ENCODE measurements at regions not wholly inside any gene's neighbourhood (a gene's known extent, or its start where the extent isn't known, plus 50 kb on each side); places are given as distances from the start of the nearest gene placed in this dataset.

DNA sequence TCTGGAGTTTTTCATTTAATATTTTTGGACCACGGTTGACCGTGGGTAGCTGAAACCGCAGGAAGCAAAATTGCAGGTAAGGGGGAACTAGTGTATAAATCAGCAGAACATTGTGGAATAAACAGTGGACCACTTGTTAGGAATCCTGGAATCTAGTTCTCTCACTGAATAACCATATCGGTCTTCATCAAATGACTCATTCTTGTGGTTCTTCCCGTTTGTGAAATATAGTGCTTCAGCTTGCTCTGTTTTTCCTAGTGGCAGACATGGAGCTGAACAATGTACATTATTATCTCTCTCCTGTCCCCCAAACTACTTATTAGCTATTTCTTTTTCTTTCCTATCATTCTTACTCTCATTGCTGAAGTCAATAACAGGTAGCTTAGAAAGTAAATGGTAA lies 61.9 kb downstream of the HSPA13 start:
- TF ChIP-seq, protein P1, sequence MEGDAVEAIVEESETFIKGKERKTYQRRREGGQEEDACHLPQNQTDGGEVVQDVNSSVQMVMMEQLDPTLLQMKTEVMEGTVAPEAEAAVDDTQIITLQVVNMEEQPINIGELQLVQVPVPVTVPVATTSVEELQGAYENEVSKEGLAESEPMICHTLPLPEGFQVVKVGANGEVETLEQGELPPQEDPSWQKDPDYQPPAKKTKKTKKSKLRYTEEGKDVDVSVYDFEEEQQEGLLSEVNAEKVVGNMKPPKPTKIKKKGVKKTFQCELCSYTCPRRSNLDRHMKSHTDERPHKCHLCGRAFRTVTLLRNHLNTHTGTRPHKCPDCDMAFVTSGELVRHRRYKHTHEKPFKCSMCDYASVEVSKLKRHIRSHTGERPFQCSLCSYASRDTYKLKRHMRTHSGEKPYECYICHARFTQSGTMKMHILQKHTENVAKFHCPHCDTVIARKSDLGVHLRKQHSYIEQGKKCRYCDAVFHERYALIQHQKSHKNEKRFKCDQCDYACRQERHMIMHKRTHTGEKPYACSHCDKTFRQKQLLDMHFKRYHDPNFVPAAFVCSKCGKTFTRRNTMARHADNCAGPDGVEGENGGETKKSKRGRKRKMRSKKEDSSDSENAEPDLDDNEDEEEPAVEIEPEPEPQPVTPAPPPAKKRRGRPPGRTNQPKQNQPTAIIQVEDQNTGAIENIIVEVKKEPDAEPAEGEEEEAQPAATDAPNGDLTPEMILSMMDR (IDR thresholded peaks at IDR 0.05): no peak
- POLR2A ChIA-PET: no interaction called here
- Mint-ChIP-seq H3K27ac (no peak overlapping the region), H3K27me3 (peaks cover 12% of the 10 kb centered on the region), H3K36me3 (ENCODE audit: low read depth) (no peaks in the 10 kb centered on the region), H3K4me3 (no peak overlapping the region), H3K4me1 (ENCODE audit: low read depth) (no peaks in the 10 kb centered on the region), H3K9me3 (no peaks in the 10 kb centered on the region)
- no peak for DNase-seq
- intact Hi-C loops (cut with micrococcal nuclease): no loop called here
- CTCF ChIA-PET: interaction anchor here (0.7 to 1.2 kb wide), 2 partner anchors 14 to 1232 kb away, joined by 3 to 4 read pairs; no protein-coding TSS in a partner anchor
- no peak for ATAC-seq

DNA sequence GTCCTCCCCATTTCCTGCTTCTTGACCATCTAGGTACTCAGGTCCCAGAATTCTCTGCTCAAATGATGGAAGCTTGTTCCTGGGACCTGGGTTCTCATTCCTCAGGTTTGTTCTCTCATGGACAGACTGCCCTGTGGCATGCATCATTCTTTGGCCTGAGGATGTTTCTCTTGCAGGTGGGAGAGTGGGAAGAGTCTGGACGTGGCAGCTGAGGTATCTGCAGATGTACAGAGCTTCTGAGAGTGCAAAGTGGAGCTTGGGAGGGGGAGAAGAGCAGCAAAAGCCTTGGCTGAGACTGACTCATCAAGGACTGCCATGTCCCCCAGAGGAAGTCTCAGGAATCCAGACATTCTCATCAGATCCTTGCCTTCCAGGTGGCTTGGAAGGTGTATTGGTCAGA lies 63.1 kb downstream of the HSPA13 start:
- Mint-ChIP-seq H3K36me3 (ENCODE audit: low read depth) (no peaks in the 10 kb centered on the region), H3K9me3 (no peaks in the 10 kb centered on the region), H3K27me3 (peaks cover 10% of the 10 kb centered on the region), H3K4me3 (no peak overlapping the region), H3K4me1 (ENCODE audit: low read depth) (no peaks in the 10 kb centered on the region), H3K27ac (no peak overlapping the region)
- POLR2A ChIA-PET: no interaction called here
- no peak for ATAC-seq
- CTCF ChIA-PET: no interaction called here
- DNase-seq: no peak
- intact Hi-C loops (cut with micrococcal nuclease): no loop called here
- TF ChIP-seq, protein P1 (IDR thresholded peaks at IDR 0.05): no peak

GRCh38 chr21:14318578-14318977 lies 64.4 kb downstream of the HSPA13 start:
- H3K27ac Mint-ChIP-seq: no peak overlapping the region
- peaks cover 8% of the 10 kb centered on the region for H3K27me3 Mint-ChIP-seq
- H3K4me1 Mint-ChIP-seq (ENCODE audit: low read depth): no peaks in the 10 kb centered on the region
- intact Hi-C loops (cut with micrococcal nuclease): no loop called here
- DNase-seq (no peak), ATAC-seq (no peak)
- H3K9me3 Mint-ChIP-seq: no peaks in the 10 kb centered on the region
- H3K4me3 Mint-ChIP-seq: no peak overlapping the region
- ChIA-PET CTCF (no interaction called here), POLR2A (no interaction called here)
- no peaks in the 10 kb centered on the region for H3K36me3 Mint-ChIP-seq (ENCODE audit: low read depth)
- TF ChIP-seq, protein P1 (IDR thresholded peaks at IDR 0.05): no peak

- CTCF ChIA-PET: interaction anchor here (1.0 kb wide), 1 partner anchor 11 kb away, joined by 4 read pairs; no protein-coding TSS in a partner anchor
- TF ChIP-seq, protein P1 (IDR thresholded peaks at IDR 0.05): no peak
- ATAC-seq (no peak), DNase-seq (no peak)
- H3K27ac Mint-ChIP-seq: no peak overlapping the region
- H3K4me1 Mint-ChIP-seq (ENCODE audit: low read depth): no peaks in the 10 kb centered on the region
- no peaks in the 10 kb centered on the region for H3K36me3 Mint-ChIP-seq (ENCODE audit: low read depth)
- POLR2A ChIA-PET: no interaction called here
- H3K27me3 Mint-ChIP-seq: peaks cover 5% of the 10 kb centered on the region
- H3K4me3 Mint-ChIP-seq: no peak overlapping the region
- intact Hi-C loops (cut with micrococcal nuclease): no loop called here
- no peaks in the 10 kb centered on the region for H3K9me3 Mint-ChIP-seq
Observed at GRCh38 chr21:14317507-14317906, 65.4 kb downstream of the HSPA13 start.

GRCh38 chr21:14313300-14313699 lies 69.6 kb downstream of the HSPA13 start:
- no peak overlapping the region for H3K4me3 Mint-ChIP-seq
- TF ChIP-seq, protein P1 (IDR thresholded peaks at IDR 0.05): no peak
- H3K4me1 Mint-ChIP-seq (ENCODE audit: low read depth): no peaks in the 10 kb centered on the region
- DNase-seq: no peak
- ChIA-PET CTCF (interaction anchor here (0.8 kb wide), 1 partner anchor 10 kb away, joined by 3 read pairs; no protein-coding TSS in a partner anchor), POLR2A (no interaction called here)
- no peaks in the 10 kb centered on the region for H3K36me3 Mint-ChIP-seq (ENCODE audit: low read depth)
- peaks cover 1% of the 10 kb centered on the region for H3K27me3 Mint-ChIP-seq
- intact Hi-C loops (cut with micrococcal nuclease): no loop called here
- no peaks in the 10 kb centered on the region for H3K9me3 Mint-ChIP-seq
- H3K27ac Mint-ChIP-seq: no peak overlapping the region
- ATAC-seq: no peak

Measured in activated CD8-positive, alpha-beta T cell treated with anti-CD3 and anti-CD28 coated beads for 36 hours (primary cell).